ENCODE measurements at regions not wholly inside any gene's neighbourhood (a gene's known extent, or its start where the extent isn't known, plus 50 kb on each side); places are given as distances from the start of the nearest gene placed in this dataset.

DNA sequence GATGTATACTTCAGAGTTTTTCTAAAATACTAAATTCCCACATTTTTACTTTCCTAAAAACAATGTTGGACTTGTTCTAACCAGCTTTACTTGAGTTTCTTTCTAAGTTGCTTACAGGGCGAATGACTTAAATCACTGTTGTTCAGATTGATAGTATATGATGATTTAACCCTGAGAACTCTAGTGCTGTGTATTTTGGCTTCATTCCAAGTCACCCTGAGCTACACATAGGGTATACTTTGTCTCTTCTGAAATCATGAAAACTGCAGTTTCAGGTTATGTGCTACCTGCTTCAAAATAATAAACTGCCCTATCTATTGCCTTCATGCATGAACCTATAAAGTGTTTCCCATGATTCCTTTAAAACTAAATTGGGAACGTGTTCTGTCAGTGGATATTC, 162.5 kb upstream of the PDE3A start:
- TF ChIP-seq, protein P1, sequence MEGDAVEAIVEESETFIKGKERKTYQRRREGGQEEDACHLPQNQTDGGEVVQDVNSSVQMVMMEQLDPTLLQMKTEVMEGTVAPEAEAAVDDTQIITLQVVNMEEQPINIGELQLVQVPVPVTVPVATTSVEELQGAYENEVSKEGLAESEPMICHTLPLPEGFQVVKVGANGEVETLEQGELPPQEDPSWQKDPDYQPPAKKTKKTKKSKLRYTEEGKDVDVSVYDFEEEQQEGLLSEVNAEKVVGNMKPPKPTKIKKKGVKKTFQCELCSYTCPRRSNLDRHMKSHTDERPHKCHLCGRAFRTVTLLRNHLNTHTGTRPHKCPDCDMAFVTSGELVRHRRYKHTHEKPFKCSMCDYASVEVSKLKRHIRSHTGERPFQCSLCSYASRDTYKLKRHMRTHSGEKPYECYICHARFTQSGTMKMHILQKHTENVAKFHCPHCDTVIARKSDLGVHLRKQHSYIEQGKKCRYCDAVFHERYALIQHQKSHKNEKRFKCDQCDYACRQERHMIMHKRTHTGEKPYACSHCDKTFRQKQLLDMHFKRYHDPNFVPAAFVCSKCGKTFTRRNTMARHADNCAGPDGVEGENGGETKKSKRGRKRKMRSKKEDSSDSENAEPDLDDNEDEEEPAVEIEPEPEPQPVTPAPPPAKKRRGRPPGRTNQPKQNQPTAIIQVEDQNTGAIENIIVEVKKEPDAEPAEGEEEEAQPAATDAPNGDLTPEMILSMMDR (IDR thresholded peaks at IDR 0.05; ENCODE audit: low read depth, low read length) = no peak
- TF ChIP-seq EZH2phosphoT487 (IDR thresholded peaks at IDR 0.05; ENCODE audit: low read depth) = no peak

Data from OCI-LY3 (cell line).